Gastrocnemius medialis (tissue), 4 donors: ENCODE measurements at regions not wholly inside any gene's neighbourhood (a gene's known extent, or its start where the extent isn't known, plus 50 kb on each side); places are given as distances from the start of the nearest gene placed in this dataset.

ENCODE experiments used
- CTCF ChIP-seq, 5 experiments: fragments of 450-650 bp in 3 of 5; fragments of 200-600 bp in 2 of 5; sonication (generic) in 2 of 5; IDR thresholded peaks in 4 of 5; conservative IDR thresholded peaks in 1 of 5; 1 replicate in 4 of 5; 2 replicates in 1 of 5; pipeline ENCODE4 v1.5.1; 2016 to 2019; ENCODE audit warnings: antibody characterized with exemption in 5 of 5, mild to moderate bottlenecking in 3 of 5, moderate library complexity in 3 of 5
- POLR2A ChIP-seq, 2 donors: fragments of 450-650 bp; IDR thresholded peaks; one replicate each; pipeline ENCODE4 v1.6.1; 2017; ENCODE audit warnings: antibody characterized with exemption in 2 of 2, mild to moderate bottlenecking in 2 of 2, moderate library complexity in 2 of 2

DNA sequence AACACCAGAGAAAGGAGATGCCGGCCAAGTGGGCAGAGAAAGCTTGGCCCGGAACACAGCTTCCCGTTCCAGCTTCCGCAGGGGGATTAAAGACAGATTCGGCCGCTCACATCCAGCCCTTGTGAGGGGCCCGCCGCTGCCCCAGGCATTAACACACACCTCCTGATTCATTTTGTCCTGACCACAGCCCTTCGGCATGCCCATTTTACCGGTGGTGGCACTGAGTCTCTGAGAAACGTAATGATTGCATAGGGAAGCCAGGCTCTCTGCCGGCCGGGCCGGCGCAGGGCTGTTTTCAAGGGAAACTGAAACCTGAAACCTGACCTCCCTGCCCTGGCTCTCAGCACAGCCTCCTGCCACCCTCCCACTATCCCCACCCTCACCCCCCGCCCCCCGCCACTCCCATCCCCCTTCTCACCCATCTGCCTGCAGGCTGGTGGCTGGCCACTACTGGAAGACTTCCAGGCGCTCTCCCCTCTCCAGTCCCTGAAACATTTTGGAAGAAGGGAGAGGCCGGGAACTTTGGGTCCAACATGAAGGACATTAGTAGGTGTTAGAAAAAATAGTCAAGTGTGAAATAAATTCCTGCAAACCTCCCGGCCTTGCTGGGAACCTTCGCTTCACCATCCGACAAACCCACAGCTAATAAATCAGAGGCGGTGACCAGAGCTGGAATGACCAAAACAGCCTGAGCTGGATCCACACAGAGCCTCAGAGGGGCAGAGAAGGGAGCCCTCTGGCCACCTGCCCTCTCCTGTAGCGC lies 83.5 kb upstream of the CUX1 start:
- TF ChIP-seq CTCF (IDR thresholded peaks at IDR 0.05 in 4 of 5, conservative IDR thresholded peaks at IDR 0.05 in 1 of 5) (no peak), POLR2A (IDR thresholded peaks at IDR 0.05) (no peak)
